A673 (cell line): ENCODE measurements at regions not wholly inside any gene's neighbourhood (a gene's known extent, or its start where the extent isn't known, plus 50 kb on each side); places are given as distances from the start of the nearest gene placed in this dataset.

Experiments used
- EZH2 ChIP-seq: fragments of 200-600 bp; sonication (generic); IDR thresholded peaks from 2 replicates; pipeline ENCODE4 v1.6.1; 2017; ENCODE audit warnings: borderline replicate concordance, low read depth, mild to moderate bottlenecking, mixed read lengths, antibody characterized with exemption, low read length; ENCODE audit not compliant: poor library complexity, severe bottlenecking
- TF ChIP-seq, protein P1 (sequence below): fragments of 300-800, 200-600 bp; sonication (generic); conservative IDR thresholded peaks from 2 replicates; pipeline ENCODE4 v1.5.1; 2017; ENCODE audit warnings: low read depth, mild to moderate bottlenecking, antibody characterized with exemption, low read length, moderate library complexity, mixed read lengths

GRCh38 chr5:2666081-2666480 lies 85.4 kb downstream of the IRX2 start:
- TF ChIP-seq, protein P1, sequence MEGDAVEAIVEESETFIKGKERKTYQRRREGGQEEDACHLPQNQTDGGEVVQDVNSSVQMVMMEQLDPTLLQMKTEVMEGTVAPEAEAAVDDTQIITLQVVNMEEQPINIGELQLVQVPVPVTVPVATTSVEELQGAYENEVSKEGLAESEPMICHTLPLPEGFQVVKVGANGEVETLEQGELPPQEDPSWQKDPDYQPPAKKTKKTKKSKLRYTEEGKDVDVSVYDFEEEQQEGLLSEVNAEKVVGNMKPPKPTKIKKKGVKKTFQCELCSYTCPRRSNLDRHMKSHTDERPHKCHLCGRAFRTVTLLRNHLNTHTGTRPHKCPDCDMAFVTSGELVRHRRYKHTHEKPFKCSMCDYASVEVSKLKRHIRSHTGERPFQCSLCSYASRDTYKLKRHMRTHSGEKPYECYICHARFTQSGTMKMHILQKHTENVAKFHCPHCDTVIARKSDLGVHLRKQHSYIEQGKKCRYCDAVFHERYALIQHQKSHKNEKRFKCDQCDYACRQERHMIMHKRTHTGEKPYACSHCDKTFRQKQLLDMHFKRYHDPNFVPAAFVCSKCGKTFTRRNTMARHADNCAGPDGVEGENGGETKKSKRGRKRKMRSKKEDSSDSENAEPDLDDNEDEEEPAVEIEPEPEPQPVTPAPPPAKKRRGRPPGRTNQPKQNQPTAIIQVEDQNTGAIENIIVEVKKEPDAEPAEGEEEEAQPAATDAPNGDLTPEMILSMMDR: no peak
- no peak for TF ChIP-seq EZH2
